ENCODE measurements at regions not wholly inside any gene's neighbourhood (a gene's known extent, or its start where the extent isn't known, plus 50 kb on each side); places are given as distances from the start of the nearest gene placed in this dataset.
A peak's percentile ranks its signal among the peaks of the same experiment; 100 is the strongest.
"Not testable (repeated sequence)": the region's sequence is repeated elsewhere in the genome, so short reads cannot be mapped to it uniquely, and the experiment has no call there.

DNA sequence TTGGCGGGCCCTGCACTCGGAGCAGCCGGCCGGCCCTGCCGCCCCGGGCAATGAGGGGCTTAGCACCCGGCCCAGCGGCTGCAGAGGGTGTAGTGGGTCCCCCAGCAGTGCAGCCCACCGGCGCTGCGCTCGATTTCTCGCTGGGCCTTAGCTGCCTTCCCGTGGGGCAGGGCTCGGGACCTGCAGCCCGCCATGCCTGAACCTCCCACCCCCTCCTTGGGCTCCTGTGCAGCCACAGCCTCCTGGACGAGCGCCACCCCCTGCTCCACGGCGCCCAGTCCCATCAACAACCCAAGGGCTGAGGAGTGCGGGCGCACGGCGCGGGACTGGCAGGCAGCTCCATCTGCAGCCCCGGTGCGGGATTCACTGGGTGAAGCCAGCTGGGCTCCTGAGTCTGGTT lies 87.4 kb upstream of the CXXC4 start:
- H3K36me3 ChIP-seq (ENCODE audit: control insufficient read depth in 2 of 2, extremely low read depth in 1 of 2, insufficient read depth in 1 of 2, low read length in 1 of 2); H3K27ac ChIP-seq (ENCODE audit: low read length); DNase-seq; H3K27me3 ChIP-seq (replicated peaks in 1 of 2; ENCODE audit: control insufficient read depth in 2 of 2, extremely low read depth in 1 of 2, insufficient read depth in 2 of 2, low read length in 1 of 2); H3K27me3 Mint-ChIP-seq; H3K4me3 ChIP-seq (ENCODE audit: control insufficient read depth in 1 of 2, extremely low read depth in 1 of 2, low read length in 1 of 2); ATAC-seq (replicated peaks in 1 of 4); H3K4me1 ChIP-seq (ENCODE audit: control insufficient read depth in 1 of 2, extremely low read depth in 1 of 2, insufficient read depth in 2 of 2, low read length in 2 of 2); H3K36me3 Mint-ChIP-seq; H3K9me3 ChIP-seq; H3K4me3 Mint-ChIP-seq; CTCF ChIA-PET; H3K27ac Mint-ChIP-seq; H3K9me3 Mint-ChIP-seq; POLR2A ChIA-PET; H3K4me1 Mint-ChIP-seq: not testable (repeated sequence)
- WGBS (ENCODE audit: insufficient coverage) = 96% methylated on average over 16 of the region's 27 CpGs

DNA sequence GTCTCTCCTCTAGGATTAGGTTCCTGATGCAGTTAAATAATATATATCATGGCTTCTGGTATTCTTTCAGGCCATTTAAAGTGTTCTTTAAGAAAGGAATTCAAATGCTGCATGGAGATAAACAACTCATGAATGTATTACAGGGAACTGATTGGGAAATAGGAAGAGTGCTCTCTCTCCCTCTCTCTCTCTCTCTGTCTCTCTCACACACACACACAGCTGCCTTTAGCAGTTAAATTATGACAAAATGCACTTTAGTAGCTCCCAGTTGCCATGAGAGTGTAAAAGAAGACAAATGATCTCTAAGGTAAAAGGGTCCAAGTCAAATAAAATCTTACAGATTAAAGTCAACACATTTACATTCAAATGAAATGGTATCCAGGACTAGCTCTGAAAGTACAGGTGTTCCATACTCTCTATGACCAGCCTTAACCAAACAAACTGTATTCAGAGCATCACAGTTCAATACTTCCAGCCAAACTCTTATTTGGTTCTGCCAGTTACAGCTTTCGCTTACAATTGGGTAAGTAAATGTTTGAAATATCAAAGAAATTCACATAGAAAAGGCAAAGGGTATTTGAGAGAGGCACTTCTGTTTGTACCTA lies 94.7 kb upstream of the CXXC4 start:
- H3K27me3 ChIP-seq (replicated peaks in 1 of 2; ENCODE audit: control insufficient read depth in 2 of 2, extremely low read depth in 1 of 2, insufficient read depth in 2 of 2, low read length in 1 of 2) = no peaks in the 10 kb centered on the region
- CTCF ChIA-PET = no interaction called here
- no peaks in the 10 kb centered on the region for H3K9me3 Mint-ChIP-seq
- POLR2A ChIA-PET = no interaction called here
- DNase-seq (no peak), ATAC-seq (replicated peaks in 1 of 4) (no peak)
- no peak overlapping the region for H3K4me3 ChIP-seq (ENCODE audit: control insufficient read depth in 1 of 2, extremely low read depth in 1 of 2, low read length in 1 of 2)
- H3K36me3 Mint-ChIP-seq = no peaks in the 10 kb centered on the region
- H3K4me1 ChIP-seq (ENCODE audit: control insufficient read depth in 1 of 2, extremely low read depth in 1 of 2, insufficient read depth in 2 of 2, low read length in 2 of 2) = no peaks in the 10 kb centered on the region
- peaks cover 0 to 8% of the 10 kb centered on the region in 2 donors for H3K27me3 Mint-ChIP-seq
- no peaks in the 10 kb centered on the region for H3K36me3 ChIP-seq (ENCODE audit: control insufficient read depth in 2 of 2, extremely low read depth in 1 of 2, insufficient read depth in 1 of 2, low read length in 1 of 2)
- H3K27ac ChIP-seq (ENCODE audit: low read length) = no peak overlapping the region
- no peaks in the 10 kb centered on the region for H3K9me3 ChIP-seq
- no CpG with 5 or more reads among the region's 1 CpG for WGBS (ENCODE audit: insufficient coverage)
- H3K4me1 Mint-ChIP-seq = peaks cover 0 to 4% (median 2%) of the 10 kb centered on the region in 3 donors
- H3K27ac Mint-ChIP-seq = no peak overlapping the region
- H3K4me3 Mint-ChIP-seq = no peak overlapping the region

- no peak for DNase-seq
- H3K4me1 Mint-ChIP-seq = peaks cover 0 to 4% (median 2%) of the 10 kb centered on the region in 3 donors
- no peaks in the 10 kb centered on the region for H3K9me3 Mint-ChIP-seq
- Histone ChIP-seq H3K36me3 (ENCODE audit: control insufficient read depth in 2 of 2, extremely low read depth in 1 of 2, insufficient read depth in 1 of 2, low read length in 1 of 2) (no peaks in the 10 kb centered on the region), H3K4me1 (ENCODE audit: control insufficient read depth in 1 of 2, extremely low read depth in 1 of 2, insufficient read depth in 2 of 2, low read length in 2 of 2) (no peaks in the 10 kb centered on the region), H3K9me3 (no peaks in the 10 kb centered on the region), H3K4me3 (ENCODE audit: control insufficient read depth in 1 of 2, extremely low read depth in 1 of 2, low read length in 1 of 2) (no peak overlapping the region), H3K27ac (ENCODE audit: low read length) (no peak overlapping the region), H3K27me3 (replicated peaks in 1 of 2; ENCODE audit: control insufficient read depth in 2 of 2, extremely low read depth in 1 of 2, insufficient read depth in 2 of 2, low read length in 1 of 2) (no peaks in the 10 kb centered on the region)
- ChIA-PET CTCF (no interaction called here), POLR2A (no interaction called here)
- WGBS (ENCODE audit: insufficient coverage) = 80% methylated on average over 1 of the region's 2 CpGs
- no peak overlapping the region for H3K27ac Mint-ChIP-seq
- ATAC-seq (replicated peaks in 1 of 4) = no peak
- no peaks in the 10 kb centered on the region for H3K36me3 Mint-ChIP-seq
- peaks cover 0 to 7% of the 10 kb centered on the region in 2 donors for H3K27me3 Mint-ChIP-seq
- no peak overlapping the region for H3K4me3 Mint-ChIP-seq
Observed at GRCh38 chr4:104591510-104591911, 96.8 kb upstream of the CXXC4 start.

DNA sequence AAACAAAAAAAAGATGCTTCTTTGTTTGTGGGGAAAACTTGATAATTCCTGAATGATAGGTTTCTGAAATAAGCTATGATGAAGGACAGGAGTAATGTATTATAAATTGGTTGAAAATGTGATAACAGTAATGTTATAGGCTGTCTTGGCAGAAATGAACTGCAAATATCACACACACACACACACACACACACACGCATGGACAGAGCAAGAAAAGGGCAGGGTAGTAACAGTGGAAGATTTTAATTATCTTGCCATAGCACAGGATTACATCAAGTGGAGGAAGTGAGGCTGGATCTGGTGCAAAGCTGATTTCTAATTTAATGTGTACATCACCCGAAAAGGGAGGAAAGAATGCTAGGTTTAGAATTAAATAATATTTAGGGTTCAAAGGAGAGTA lies 97.5 kb upstream of the CXXC4 start:
- POLR2A ChIA-PET = no interaction called here
- no peaks in the 10 kb centered on the region for H3K36me3 Mint-ChIP-seq

GRCh38 chr4:104593019-104593418 lies 98.3 kb upstream of the CXXC4 start:
- no peaks in the 10 kb centered on the region for H3K36me3 ChIP-seq (ENCODE audit: control insufficient read depth in 2 of 2, extremely low read depth in 1 of 2, insufficient read depth in 1 of 2, low read length in 1 of 2)
- ChIA-PET POLR2A (no interaction called here), CTCF (interaction anchor here in 1 of 2 donors (0.5 kb wide), 1 partner anchor 204 kb away, joined by 7 read pairs; no protein-coding TSS in a partner anchor)
- ATAC-seq (replicated peaks in 1 of 4) (no peak), DNase-seq (no peak)
- no peaks in the 10 kb centered on the region for H3K4me1 ChIP-seq (ENCODE audit: control insufficient read depth in 1 of 2, extremely low read depth in 1 of 2, insufficient read depth in 2 of 2, low read length in 2 of 2)
- H3K4me3 ChIP-seq (ENCODE audit: control insufficient read depth in 1 of 2, extremely low read depth in 1 of 2, low read length in 1 of 2) = no peak overlapping the region
- Mint-ChIP-seq H3K4me1 (peaks cover 0 to 4% (median 2%) of the 10 kb centered on the region in 3 donors), H3K36me3 (no peaks in the 10 kb centered on the region), H3K9me3 (no peaks in the 10 kb centered on the region), H3K4me3 (peak overlapping the region in 2 of 3 donors; percentile 1 to 14), H3K27me3 (no peaks in the 10 kb centered on the region), H3K27ac (no peak overlapping the region)
- no peak overlapping the region for H3K27ac ChIP-seq (ENCODE audit: low read length)
- H3K9me3 ChIP-seq = no peaks in the 10 kb centered on the region
- H3K27me3 ChIP-seq (replicated peaks in 1 of 2; ENCODE audit: control insufficient read depth in 2 of 2, extremely low read depth in 1 of 2, insufficient read depth in 2 of 2, low read length in 1 of 2) = no peaks in the 10 kb centered on the region
- WGBS (ENCODE audit: insufficient coverage) = 59% methylated on average over 7 of the region's 7 CpGs

More for the DNA sequence above, 97.5 kb upstream of the CXXC4 start:
- H3K27ac Mint-ChIP-seq = no peak overlapping the region
- H3K27me3 Mint-ChIP-seq = peaks cover 0 to under 1% of the 10 kb centered on the region in 2 donors
- peaks cover 0 to 4% (median 2%) of the 10 kb centered on the region in 3 donors for H3K4me1 Mint-ChIP-seq
- H3K27ac ChIP-seq (ENCODE audit: low read length) = no peak overlapping the region
- no peaks in the 10 kb centered on the region for H3K36me3 ChIP-seq (ENCODE audit: control insufficient read depth in 2 of 2, extremely low read depth in 1 of 2, insufficient read depth in 1 of 2, low read length in 1 of 2)
- H3K27me3 ChIP-seq (replicated peaks in 1 of 2; ENCODE audit: control insufficient read depth in 2 of 2, extremely low read depth in 1 of 2, insufficient read depth in 2 of 2, low read length in 1 of 2) = no peaks in the 10 kb centered on the region
- H3K4me3 Mint-ChIP-seq = no peak overlapping the region
- no peak overlapping the region for H3K4me3 ChIP-seq (ENCODE audit: control insufficient read depth in 1 of 2, extremely low read depth in 1 of 2, low read length in 1 of 2)
- ATAC-seq (replicated peaks in 1 of 4) (no peak), DNase-seq (no peak)
- no peaks in the 10 kb centered on the region for H3K4me1 ChIP-seq (ENCODE audit: control insufficient read depth in 1 of 2, extremely low read depth in 1 of 2, insufficient read depth in 2 of 2, low read length in 2 of 2)
- CTCF ChIA-PET = no interaction called here
- no peaks in the 10 kb centered on the region for H3K9me3 Mint-ChIP-seq
- WGBS (ENCODE audit: insufficient coverage) = no CpG with 5 or more reads among the region's 2 CpGs
- H3K9me3 ChIP-seq = no peaks in the 10 kb centered on the region

GRCh38 chr4:104596189-104596588 lies 101.5 kb upstream of the CXXC4 start:
- no peaks in the 10 kb centered on the region for H3K36me3 ChIP-seq (ENCODE audit: control insufficient read depth in 2 of 2, extremely low read depth in 1 of 2, insufficient read depth in 1 of 2, low read length in 1 of 2)
- Mint-ChIP-seq H3K4me1 (peaks cover 0 to 4% (median 2%) of the 10 kb centered on the region in 3 donors), H3K27me3 (no peaks in the 10 kb centered on the region), H3K27ac (no peak overlapping the region), H3K9me3 (no peaks in the 10 kb centered on the region), H3K36me3 (no peaks in the 10 kb centered on the region), H3K4me3 (no peak overlapping the region)
- H3K4me1 ChIP-seq (ENCODE audit: control insufficient read depth in 1 of 2, extremely low read depth in 1 of 2, insufficient read depth in 2 of 2, low read length in 2 of 2) = no peaks in the 10 kb centered on the region
- ATAC-seq (replicated peaks in 1 of 4) (no peak), DNase-seq (no peak)
- H3K27me3 ChIP-seq (replicated peaks in 1 of 2; ENCODE audit: control insufficient read depth in 2 of 2, extremely low read depth in 1 of 2, insufficient read depth in 2 of 2, low read length in 1 of 2) = no peaks in the 10 kb centered on the region
- H3K27ac ChIP-seq (ENCODE audit: low read length) = no peak overlapping the region
- WGBS (ENCODE audit: insufficient coverage) = no CpG with 5 or more reads among the region's 5 CpGs
- H3K9me3 ChIP-seq = no peaks in the 10 kb centered on the region
- ChIA-PET CTCF (no interaction called here), POLR2A (no interaction called here)
- no peak overlapping the region for H3K4me3 ChIP-seq (ENCODE audit: control insufficient read depth in 1 of 2, extremely low read depth in 1 of 2, low read length in 1 of 2)

DNA sequence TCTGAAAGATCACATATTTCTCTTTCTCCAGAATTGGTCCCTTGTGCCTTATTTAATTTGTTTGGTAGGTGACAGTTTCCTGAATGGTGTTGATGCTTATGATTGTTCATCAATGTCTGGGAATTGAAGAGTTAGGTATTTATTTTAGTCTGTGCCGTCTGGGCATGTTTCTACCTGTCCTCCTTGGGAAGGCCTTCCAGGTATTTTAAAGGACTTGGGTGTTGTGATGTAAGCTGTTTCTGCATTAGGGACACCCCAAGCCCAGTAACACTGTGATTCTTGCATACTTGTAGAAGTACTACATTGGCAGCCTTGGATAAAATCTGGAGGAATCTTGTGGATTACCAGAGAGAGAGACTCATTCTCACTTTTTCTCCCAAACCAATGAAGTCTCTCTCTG lies 120.8 kb upstream of the CXXC4 start:
- ATAC-seq (replicated peaks in 1 of 4) = no peak
- Mint-ChIP-seq H3K36me3 (no peaks in the 10 kb centered on the region), H3K27ac (no peak overlapping the region), H3K9me3 (peaks cover 4 to 16% (median 5%) of the 10 kb centered on the region in 3 donors), H3K4me1 (no peaks in the 10 kb centered on the region), H3K4me3 (no peak overlapping the region), H3K27me3 (peaks cover 0 to 2% of the 10 kb centered on the region in 2 donors)
- DNase-seq = no peak
- Histone ChIP-seq H3K4me1 (ENCODE audit: control insufficient read depth in 1 of 2, extremely low read depth in 1 of 2, insufficient read depth in 2 of 2, low read length in 2 of 2) (no peaks in the 10 kb centered on the region), H3K4me3 (ENCODE audit: control insufficient read depth in 1 of 2, extremely low read depth in 1 of 2, low read length in 1 of 2) (no peak overlapping the region), H3K27me3 (replicated peaks in 1 of 2; ENCODE audit: control insufficient read depth in 2 of 2, extremely low read depth in 1 of 2, insufficient read depth in 2 of 2, low read length in 1 of 2) (no peaks in the 10 kb centered on the region), H3K27ac (ENCODE audit: low read length) (no peak overlapping the region), H3K36me3 (ENCODE audit: control insufficient read depth in 2 of 2, extremely low read depth in 1 of 2, insufficient read depth in 1 of 2, low read length in 1 of 2) (no peaks in the 10 kb centered on the region), H3K9me3 (no peaks in the 10 kb centered on the region)
- ChIA-PET POLR2A (no interaction called here), CTCF (no interaction called here)
- no CpG with 5 or more reads among the region's 1 CpG for WGBS (ENCODE audit: insufficient coverage)
